Naive thymus-derived CD4-positive, alpha-beta T cell (primary cell): ENCODE measurements at regions not wholly inside any gene's neighbourhood (a gene's known extent, or its start where the extent isn't known, plus 50 kb on each side); places are given as distances from the start of the nearest gene placed in this dataset.
"Not testable (repeated sequence)": the region's sequence is repeated elsewhere in the genome, so short reads cannot be mapped to it uniquely, and the experiment has no call there.

ENCODE experiments used
- ATAC-seq: fragments of 150-1000 bp; cut with Tn5 transposase; 2 replicates; pipeline ENCODE4 v1.10.0; 2021; ENCODE audit warnings: mild to moderate bottlenecking, moderate library complexity
- CTCF ChIA-PET: fragments of 350-600 bp; sonication (Branson Sonifier 250); formaldehyde crosslinking; loops from one replicate; lab custom pipeline; 2021; ENCODE audit warnings: antibody characterized with exemption; lab: Charles Lee
- POLR2A ChIA-PET: fragments of 350-600 bp; sonication (Branson Sonifier 250); formaldehyde crosslinking; loops from one replicate; lab custom pipeline; 2021; ENCODE audit warnings: antibody characterized with exemption, inconsistent platforms; lab: Charles Lee
- DNase-seq, 9 donors: peaks; one replicate each; pipeline versions ENCODE4 v3.0.0 to v3.0.0-alpha.2; 2020 to 2022; ENCODE audit warnings: mixed read lengths in 1 of 9
- H3K27ac ChIP-seq: one replicate; pipeline ENCODE4 v1.7.0; 2013; ENCODE audit warnings: mild to moderate bottlenecking, low read depth, low read length, moderate library complexity
- H3K27me3 ChIP-seq, 2 donors: one replicate each; pipeline ENCODE4 v1.7.0; 2013; ENCODE audit warnings: low read length in 2 of 2, mild to moderate bottlenecking in 2 of 2, moderate library complexity in 2 of 2; ENCODE audit not compliant: control insufficient read depth in 2 of 2, insufficient read depth in 2 of 2
- H3K36me3 ChIP-seq, 3 experiments: 1 replicate in 2 of 3; 2 replicates in 1 of 3; pipeline ENCODE4 v1.7.0; 2013; ENCODE audit warnings: low read length in 3 of 3, mild to moderate bottlenecking in 3 of 3, moderate library complexity in 1 of 3; ENCODE audit not compliant: insufficient read depth in 3 of 3, control insufficient read depth in 2 of 3
- H3K4me1 ChIP-seq, 2 donors: one replicate each; pipeline ENCODE4 v1.7.0; 2013; ENCODE audit warnings: low read length in 2 of 2, mild to moderate bottlenecking in 2 of 2, moderate library complexity in 1 of 2; ENCODE audit not compliant: control insufficient read depth in 2 of 2, insufficient read depth in 2 of 2
- H3K4me3 ChIP-seq: 2 replicates; pipeline ENCODE4 v1.7.0; 2013; ENCODE audit warnings: mild to moderate bottlenecking, low read length
- H3K9me3 ChIP-seq, 3 experiments: 1 replicate in 2 of 3; 2 replicates in 1 of 3; pipeline ENCODE4 v1.7.0; 2013; ENCODE audit warnings: low read length in 3 of 3; ENCODE audit not compliant: control insufficient read depth in 2 of 3
- H3K27ac Mint-ChIP-seq, 9 donors: one replicate each; pipeline ENCODE4 v1.8.0; 2020 to 2022; ENCODE audit warnings: mixed read lengths in 9 of 9, mild to moderate bottlenecking in 8 of 9, moderate library complexity in 5 of 9, inconsistent platforms in 2 of 9
- H3K27me3 Mint-ChIP-seq, 5 donors: one replicate each; pipeline ENCODE4 v1.8.0; 2021 to 2022; ENCODE audit warnings: mixed read lengths in 5 of 5, mild to moderate bottlenecking in 1 of 5
- H3K36me3 Mint-ChIP-seq, 5 donors: one replicate each; pipeline ENCODE4 v1.8.0; 2020 to 2022; ENCODE audit warnings: mixed read lengths in 5 of 5, mild to moderate bottlenecking in 3 of 5, inconsistent platforms in 1 of 5
- H3K4me1 Mint-ChIP-seq, 7 donors: one replicate each; pipeline ENCODE4 v1.8.0; 2020 to 2022; ENCODE audit warnings: mixed read lengths in 7 of 7, mild to moderate bottlenecking in 3 of 7, inconsistent platforms in 1 of 7
- H3K4me3 Mint-ChIP-seq, 10 donors: one replicate each; pipeline ENCODE4 v1.8.0; 2020 to 2022; ENCODE audit warnings: mild to moderate bottlenecking in 10 of 10, mixed read lengths in 10 of 10, moderate library complexity in 6 of 10, inconsistent platforms in 2 of 10
- H3K9me3 Mint-ChIP-seq, 11 donors: one replicate each; pipeline ENCODE4 v1.8.0; 2020 to 2022; ENCODE audit warnings: mixed read lengths in 11 of 11, mild to moderate bottlenecking in 4 of 11, inconsistent platforms in 1 of 11, moderate library complexity in 1 of 11
- intact Hi-C, 2 donors: fragments of 100-400 bp; cut with micrococcal nuclease; formaldehyde crosslinking; loops; one replicate each; pipeline ENCODE4 v1.15.1; 2023

DNA sequence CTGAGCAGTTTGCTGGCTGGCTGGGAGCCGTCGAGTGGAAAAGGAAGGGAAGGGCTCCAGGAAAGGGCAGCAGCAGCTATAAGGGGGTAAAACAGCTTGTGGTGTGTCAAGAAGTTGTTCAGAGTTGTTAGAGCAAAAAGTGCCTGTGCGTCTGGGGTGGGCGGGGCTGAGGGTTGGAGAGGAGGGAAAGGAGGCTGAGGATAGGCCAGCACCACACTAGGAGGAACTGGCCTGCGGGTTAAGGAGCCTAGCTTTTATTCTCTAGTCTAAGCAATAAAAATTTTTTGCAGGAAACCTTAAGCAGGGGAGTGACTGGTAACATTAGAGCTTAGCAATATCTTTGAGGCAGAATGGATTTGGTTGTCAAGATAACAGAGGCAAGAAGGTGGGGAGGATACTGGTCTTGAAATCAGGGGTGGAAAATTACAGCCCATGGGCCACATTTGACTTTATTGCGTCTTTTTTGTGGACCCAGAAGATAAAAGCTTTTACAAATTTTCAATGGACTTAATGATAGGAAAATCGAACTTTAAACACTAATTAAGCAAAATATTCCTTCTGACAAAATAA lies 134.5 kb upstream of the AADACL2 start:
- intact Hi-C loops: no loop called here
- POLR2A ChIA-PET: no interaction called here
- Mint-ChIP-seq H3K4me3 (no peak overlapping the region), H3K4me1 (no peaks in the 10 kb centered on the region), H3K9me3 (no peaks in the 10 kb centered on the region), H3K27ac (no peak overlapping the region), H3K36me3 (no peaks in the 10 kb centered on the region), H3K27me3 (peaks cover 0 to 8% (median 3%) of the 10 kb centered on the region in 5 donors)
- Histone ChIP-seq H3K4me1 (no peaks in the 10 kb centered on the region), H3K27me3 (no peaks in the 10 kb centered on the region), H3K9me3 (no peaks in the 10 kb centered on the region), H3K27ac (no peak overlapping the region), H3K4me3 (no peak overlapping the region), H3K36me3 (no peaks in the 10 kb centered on the region)
- DNase-seq (no peak), ATAC-seq (no peak)
- CTCF ChIA-PET: no interaction called here

DNA sequence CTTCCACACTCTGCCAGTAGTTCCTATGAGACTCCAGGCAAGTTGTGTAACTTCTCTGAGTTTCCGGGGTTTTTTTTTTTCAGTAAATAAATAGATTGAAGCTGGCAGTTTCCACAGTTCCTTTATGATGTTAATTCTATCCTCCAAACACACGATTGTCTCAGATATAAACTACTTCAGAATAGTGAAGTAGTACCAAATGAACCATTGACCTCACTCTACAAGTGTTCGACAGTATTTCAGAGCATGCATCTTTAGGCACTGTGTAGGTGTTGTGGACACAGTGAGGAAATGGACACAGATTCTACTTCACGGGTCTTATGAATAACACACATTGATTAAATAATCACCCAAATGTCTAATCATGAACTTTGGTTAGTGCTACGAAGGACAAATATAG lies 136.1 kb upstream of the IGSF10 start:
- Histone ChIP-seq H3K4me3 (no peak overlapping the region), H3K27me3 (no peaks in the 10 kb centered on the region), H3K27ac (no peak overlapping the region), H3K9me3 (no peaks in the 10 kb centered on the region), H3K36me3 (no peaks in the 10 kb centered on the region), H3K4me1 (no peaks in the 10 kb centered on the region)
- no peak for ATAC-seq
- H3K9me3 Mint-ChIP-seq: no peaks in the 10 kb centered on the region
- intact Hi-C loops: no loop called here
- no peak overlapping the region for H3K27ac Mint-ChIP-seq
- no peaks in the 10 kb centered on the region for H3K36me3 Mint-ChIP-seq
- ChIA-PET CTCF (no interaction called here), POLR2A (no interaction called here)
- H3K4me1 Mint-ChIP-seq: no peaks in the 10 kb centered on the region
- peaks cover 0 to 8% (median 3%) of the 10 kb centered on the region in 5 donors for H3K27me3 Mint-ChIP-seq
- no peak overlapping the region for H3K4me3 Mint-ChIP-seq
- DNase-seq: no peak

DNA sequence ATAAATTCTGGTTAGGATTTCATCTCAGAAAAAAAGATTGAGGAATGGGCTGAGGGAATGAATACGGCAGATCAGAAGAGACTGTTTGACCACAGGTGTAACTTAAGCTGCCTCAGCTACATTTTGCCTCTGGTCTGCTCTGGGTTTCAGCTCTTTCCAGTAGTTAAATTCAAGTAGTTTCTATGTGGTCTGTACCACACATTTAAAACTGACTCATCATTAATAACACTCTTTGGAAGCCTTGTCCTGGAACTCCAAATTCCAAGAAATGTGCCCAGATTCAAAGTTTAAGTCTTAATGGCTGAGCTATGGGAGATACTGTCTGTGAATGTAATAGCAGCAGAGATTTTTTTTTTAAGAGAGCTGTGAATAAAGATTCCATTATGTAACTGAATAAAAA lies 133.1 kb upstream of the IGSF10 start:
- H3K36me3 Mint-ChIP-seq: no peaks in the 10 kb centered on the region
- Histone ChIP-seq H3K27me3 (no peaks in the 10 kb centered on the region), H3K27ac (no peak overlapping the region), H3K9me3 (no peaks in the 10 kb centered on the region), H3K36me3 (no peaks in the 10 kb centered on the region), H3K4me3 (no peak overlapping the region), H3K4me1 (no peaks in the 10 kb centered on the region)
- no peaks in the 10 kb centered on the region for H3K9me3 Mint-ChIP-seq
- DNase-seq (no peak), ATAC-seq (no peak)
- POLR2A ChIA-PET: no interaction called here
- CTCF ChIA-PET: no interaction called here
- H3K27ac Mint-ChIP-seq: no peak overlapping the region
- no peak overlapping the region for H3K4me3 Mint-ChIP-seq
- intact Hi-C loops: no loop called here
- peaks cover 0 to 7% (median 3%) of the 10 kb centered on the region in 5 donors for H3K27me3 Mint-ChIP-seq
- H3K4me1 Mint-ChIP-seq: no peaks in the 10 kb centered on the region

DNA sequence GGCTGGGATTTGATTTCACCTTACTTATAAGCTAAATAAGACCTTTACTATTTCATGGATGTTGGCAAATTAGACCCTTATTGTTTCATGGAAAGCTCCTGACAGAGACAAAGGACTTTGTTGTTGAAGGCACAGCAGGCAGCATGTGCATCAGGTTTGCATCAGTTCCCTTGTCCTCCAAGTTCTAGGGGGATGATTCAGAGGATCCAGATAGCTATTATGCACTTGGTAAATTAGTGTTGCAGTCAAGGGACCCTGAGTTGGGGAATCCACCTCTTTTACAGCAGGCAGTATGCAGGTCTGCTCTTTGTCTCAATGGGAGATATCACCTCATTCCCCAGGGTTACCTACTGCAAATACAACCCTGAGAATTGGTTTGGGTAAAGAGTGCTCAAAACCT lies 131.4 kb upstream of the IGSF10 start:
- Mint-ChIP-seq H3K4me1 (no peaks in the 10 kb centered on the region), H3K4me3 (no peak overlapping the region), H3K27me3 (peaks cover 0 to 5% (median 2%) of the 10 kb centered on the region in 5 donors), H3K9me3 (peaks cover 0 to 5% (median 0%) of the 10 kb centered on the region in 11 donors), H3K36me3 (no peaks in the 10 kb centered on the region), H3K27ac (no peak overlapping the region)
- no peak for ATAC-seq
- Histone ChIP-seq H3K4me1 (no peaks in the 10 kb centered on the region), H3K36me3 (no peaks in the 10 kb centered on the region), H3K27me3 (no peaks in the 10 kb centered on the region), H3K9me3 (no peaks in the 10 kb centered on the region), H3K4me3 (no peak overlapping the region), H3K27ac (no peak overlapping the region)
- intact Hi-C loops: no loop called here
- ChIA-PET POLR2A (no interaction called here), CTCF (no interaction called here)
- DNase-seq: no peak

DNA sequence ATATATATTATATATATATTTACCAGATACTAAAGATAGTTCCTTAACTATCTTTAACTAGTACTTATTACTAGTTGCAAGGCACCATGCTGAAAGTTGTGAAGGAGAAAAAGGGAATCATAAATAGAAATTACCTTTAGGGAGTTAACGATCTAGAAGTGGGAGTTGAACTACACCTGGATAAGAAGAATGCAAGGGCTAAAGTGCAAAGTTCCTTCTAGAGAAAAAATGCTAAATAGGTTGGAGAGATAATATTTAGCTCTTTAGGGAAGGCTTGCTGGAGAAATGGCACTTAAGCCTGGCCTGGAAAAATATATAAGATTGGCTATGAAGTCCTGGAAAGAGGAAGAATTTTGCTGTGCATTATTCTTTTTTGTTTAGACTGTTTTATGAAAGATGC lies 130.6 kb upstream of the IGSF10 start:
- H3K27ac Mint-ChIP-seq: no peak overlapping the region
- H3K9me3 Mint-ChIP-seq: peaks cover 0 to 8% (median 0%) of the 10 kb centered on the region in 11 donors
- Histone ChIP-seq H3K27ac (no peak overlapping the region), H3K27me3 (no peaks in the 10 kb centered on the region), H3K4me1 (no peaks in the 10 kb centered on the region), H3K9me3 (no peaks in the 10 kb centered on the region), H3K36me3 (no peaks in the 10 kb centered on the region), H3K4me3 (no peak overlapping the region)
- intact Hi-C loops: no loop called here
- no peak for ATAC-seq
- H3K27me3 Mint-ChIP-seq: peaks cover 0 to 8% (median 3%) of the 10 kb centered on the region in 5 donors
- H3K4me1 Mint-ChIP-seq: no peaks in the 10 kb centered on the region
- H3K4me3 Mint-ChIP-seq: no peak overlapping the region
- CTCF ChIA-PET: no interaction called here
- no peak for DNase-seq
- POLR2A ChIA-PET: no interaction called here
- H3K36me3 Mint-ChIP-seq: no peaks in the 10 kb centered on the region

DNA sequence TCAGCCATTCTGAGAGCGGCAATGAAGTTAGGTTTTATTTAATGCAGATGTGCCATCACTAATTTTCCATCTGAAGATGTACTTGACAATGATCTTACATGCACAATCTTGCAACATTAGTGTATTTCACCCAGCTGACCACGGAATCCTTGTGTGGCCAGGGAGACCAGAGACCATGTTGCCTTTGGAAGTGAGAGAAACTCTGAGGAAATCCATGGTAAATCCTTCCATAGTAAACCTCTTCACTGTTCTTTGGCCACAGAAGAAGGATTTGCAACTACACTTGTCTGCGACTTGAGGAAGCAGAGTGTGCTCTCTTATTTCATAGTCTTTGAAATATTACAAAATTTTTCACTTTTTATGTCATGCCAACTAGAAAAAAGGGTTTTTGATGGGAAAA lies 128.4 kb upstream of the IGSF10 start:
- H3K27me3 ChIP-seq: no peaks in the 10 kb centered on the region
- H3K27ac ChIP-seq: no peak overlapping the region
- ATAC-seq (no peak), DNase-seq (no peak)
- H3K9me3 ChIP-seq: no peaks in the 10 kb centered on the region
- H3K9me3 Mint-ChIP-seq: peaks cover 0 to 9% (median 0%) of the 10 kb centered on the region in 11 donors
- no peaks in the 10 kb centered on the region for H3K36me3 Mint-ChIP-seq
- no peaks in the 10 kb centered on the region for H3K36me3 ChIP-seq
- H3K27me3 Mint-ChIP-seq: peaks cover 0 to 11% (median 8%) of the 10 kb centered on the region in 5 donors
- no peak overlapping the region for H3K4me3 ChIP-seq
- no peaks in the 10 kb centered on the region for H3K4me1 Mint-ChIP-seq
- POLR2A ChIA-PET: no interaction called here
- CTCF ChIA-PET: no interaction called here
- no peak overlapping the region for H3K4me3 Mint-ChIP-seq
- no peak overlapping the region for H3K27ac Mint-ChIP-seq
- intact Hi-C loops: no loop called here
- H3K4me1 ChIP-seq: no peaks in the 10 kb centered on the region

DNA sequence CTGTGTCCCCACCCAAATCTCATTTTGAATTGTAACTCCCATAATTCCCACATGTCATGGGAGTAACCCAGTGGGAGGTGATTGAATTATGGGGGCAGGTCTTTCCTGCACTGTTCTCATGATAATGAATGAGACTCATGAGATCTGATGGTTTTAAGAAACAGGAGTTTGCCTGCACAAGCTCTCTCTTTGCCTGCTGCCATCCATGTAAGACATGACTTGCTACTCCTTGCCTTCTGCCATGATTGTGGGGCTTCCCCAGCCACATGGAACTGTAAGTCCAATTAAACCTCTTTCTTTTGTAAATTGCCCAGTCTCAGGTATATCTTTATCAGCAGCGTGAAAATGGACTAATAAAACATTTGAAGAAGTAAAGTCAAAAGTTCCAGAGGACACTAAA lies 126.8 kb upstream of the IGSF10 start:
- H3K27ac Mint-ChIP-seq, H3K9me3 Mint-ChIP-seq, H3K4me3 ChIP-seq, H3K4me3 Mint-ChIP-seq, H3K4me1 ChIP-seq, DNase-seq, H3K27me3 ChIP-seq, ATAC-seq, POLR2A ChIA-PET, H3K36me3 ChIP-seq, CTCF ChIA-PET, H3K36me3 Mint-ChIP-seq, intact Hi-C loops, H3K4me1 Mint-ChIP-seq, H3K27ac ChIP-seq, H3K9me3 ChIP-seq: not testable (repeated sequence)
- peaks cover 0 to 14% (median 8%) of the 10 kb centered on the region in 5 donors for H3K27me3 Mint-ChIP-seq
